SU-DHL-6 (cell line): ENCODE measurements at regions not wholly inside any gene's neighbourhood (a gene's known extent, or its start where the extent isn't known, plus 50 kb on each side); places are given as distances from the start of the nearest gene placed in this dataset.

Experiments used
- H2AFZ ChIP-seq: fragments of 200-600 bp; sonication (generic); 2 replicates; pipeline ENCODE4 v1.6.1; 2014; ENCODE audit warnings: low read depth, mild to moderate bottlenecking, moderate library complexity, mixed read lengths, antibody characterized with exemption, low read length; ENCODE audit not compliant: severe bottlenecking
- H3F3A ChIP-seq: fragments of 200-600 bp; shearing (Covaris generic); 2 replicates; pipeline ENCODE4 v1.6.0; 2016; ENCODE audit warnings: antibody characterized with exemption, mild to moderate bottlenecking; ENCODE audit not compliant: insufficient read depth
- H3K27ac ChIP-seq: fragments of 200-600 bp; sonication (generic); 2 replicates; pipeline ENCODE4 v1.5.1; 2016; ENCODE audit warnings: low read depth, mild to moderate bottlenecking, low read length, moderate library complexity, mixed read lengths
- H3K27me3 ChIP-seq: fragments of 200-600 bp; sonication (generic), shearing (Covaris generic); 2 replicates; pipeline ENCODE4 v1.6.0; 2014; ENCODE audit warnings: mild to moderate bottlenecking, low read length
- H3K36me3 ChIP-seq: fragments of 200-600 bp; sonication (generic); 2 replicates; pipeline ENCODE4 v1.6.1; 2014; ENCODE audit warnings: mild to moderate bottlenecking, low read length, mixed read lengths
- H3K4me2 ChIP-seq: fragments of 300-600, 200-600 bp; shearing (Covaris generic), sonication (generic); 2 replicates; pipeline ENCODE4 v1.6.0; 2014; ENCODE audit warnings: low read length, low read depth, mild to moderate bottlenecking; ENCODE audit not compliant: poor library complexity, severe bottlenecking
- H3K4me3 ChIP-seq: fragments of 200-600 bp; sonication (generic); 2 replicates; pipeline ENCODE4 v1.5.1; 2014; ENCODE audit warnings: antibody characterized with exemption, low read length, mild to moderate bottlenecking, mixed read lengths; ENCODE audit not compliant: insufficient read depth, poor library complexity, severe bottlenecking
- H3K79me2 ChIP-seq: fragments of 200-600 bp; sonication (generic); 2 replicates; pipeline ENCODE4 v1.6.1; 2014; ENCODE audit warnings: mild to moderate bottlenecking, low read length, moderate library complexity; ENCODE audit not compliant: insufficient read depth
- H3K9ac ChIP-seq: fragments of 200-600 bp; sonication (generic); 2 replicates; pipeline ENCODE4 v1.7.0; 2014; ENCODE audit warnings: mild to moderate bottlenecking, low read length
- H3K9me2 ChIP-seq: fragments of 200-600 bp; sonication (generic); replicated peaks from 2 replicates; pipeline ENCODE4 v1.6.1; 2014; ENCODE audit warnings: low read length; ENCODE audit not compliant: insufficient read depth
- H3K9me3 ChIP-seq: fragments of 200-600 bp; sonication (generic); 2 replicates; pipeline ENCODE4 v1.6.1; 2014; ENCODE audit warnings: low read length, mixed read lengths; ENCODE audit not compliant: insufficient read depth
- H4K20me1 ChIP-seq: fragments of 200-600 bp; sonication (generic); 2 replicates; pipeline ENCODE4 v1.6.1; 2014; ENCODE audit warnings: low read depth, mild to moderate bottlenecking, antibody characterized with exemption, low read length, moderate library complexity, mixed read lengths
- CTCF ChIP-seq: fragments of 200-600 bp; sonication (generic); IDR thresholded peaks from one replicate; pipeline ENCODE4 v1.5.1; 2017; ENCODE audit warnings: antibody characterized with exemption, mild to moderate bottlenecking, low read length, moderate library complexity; ENCODE audit not compliant: insufficient read depth, poor library complexity, severe bottlenecking
- EZH2phosphoT487 ChIP-seq: fragments of 200-600 bp; sonication (generic), shearing (Covaris generic); conservative IDR thresholded peaks from 2 replicates; pipeline ENCODE4 v1.6.1; 2018; ENCODE audit warnings: mild to moderate bottlenecking, antibody characterized with exemption, low read length, moderate library complexity, mixed read lengths

GRCh38 chr9:129525656-129526196, 95.2 kb downstream of the C9orf50 start:
- H3K36me3 ChIP-seq: no peaks in the 10 kb centered on the region
- no peaks in the 10 kb centered on the region for H3K79me2 ChIP-seq
- H2AFZ ChIP-seq: no peak overlapping the region
- H3F3A ChIP-seq: no peaks in the 10 kb centered on the region
- no peak for TF ChIP-seq CTCF
- no peak for TF ChIP-seq EZH2phosphoT487
- H3K27me3 ChIP-seq: no peaks in the 10 kb centered on the region
- H3K27ac ChIP-seq: no peak overlapping the region
- H4K20me1 ChIP-seq: no peaks in the 10 kb centered on the region
- H3K9ac ChIP-seq: no peak overlapping the region
- H3K4me3 ChIP-seq: no peak overlapping the region
- H3K9me3 ChIP-seq: no peaks in the 10 kb centered on the region
- H3K4me2 ChIP-seq: no peak overlapping the region
- no peaks in the 10 kb centered on the region for H3K9me2 ChIP-seq

- Histone ChIP-seq H3K9me3 (no peaks in the 10 kb centered on the region), H4K20me1 (no peaks in the 10 kb centered on the region), H3K9me2 (no peaks in the 10 kb centered on the region), H3K4me3 (no peak overlapping the region), H3K27ac (no peak overlapping the region), H2AFZ (no peak overlapping the region), H3K36me3 (no peaks in the 10 kb centered on the region), H3K9ac (no peak overlapping the region), H3K4me2 (no peak overlapping the region), H3K79me2 (no peaks in the 10 kb centered on the region), H3K27me3 (no peaks in the 10 kb centered on the region), H3F3A (no peaks in the 10 kb centered on the region)
- TF ChIP-seq EZH2phosphoT487: no peak
- TF ChIP-seq CTCF: no peak
Observed at GRCh38 chr9:129524582-129525270, 96.2 kb downstream of the C9orf50 start.

- Histone ChIP-seq H3K4me2 (no peak overlapping the region), H3K9ac (no peak overlapping the region), H3K9me2 (no peaks in the 10 kb centered on the region), H4K20me1 (no peaks in the 10 kb centered on the region), H3K36me3 (no peaks in the 10 kb centered on the region), H3K27me3 (no peaks in the 10 kb centered on the region), H3K27ac (no peak overlapping the region), H3K4me3 (no peak overlapping the region), H3F3A (no peaks in the 10 kb centered on the region), H2AFZ (no peak overlapping the region), H3K79me2 (no peaks in the 10 kb centered on the region), H3K9me3 (no peaks in the 10 kb centered on the region)
- no peak for TF ChIP-seq CTCF
- no peak for TF ChIP-seq EZH2phosphoT487
Observed at GRCh38 chr9:129523943-129524581, 96.8 kb downstream of the C9orf50 start.
